ENCODE measurements at regions not wholly inside any gene's neighbourhood (a gene's known extent, or its start where the extent isn't known, plus 50 kb on each side); places are given as distances from the start of the nearest gene placed in this dataset.

DNA sequence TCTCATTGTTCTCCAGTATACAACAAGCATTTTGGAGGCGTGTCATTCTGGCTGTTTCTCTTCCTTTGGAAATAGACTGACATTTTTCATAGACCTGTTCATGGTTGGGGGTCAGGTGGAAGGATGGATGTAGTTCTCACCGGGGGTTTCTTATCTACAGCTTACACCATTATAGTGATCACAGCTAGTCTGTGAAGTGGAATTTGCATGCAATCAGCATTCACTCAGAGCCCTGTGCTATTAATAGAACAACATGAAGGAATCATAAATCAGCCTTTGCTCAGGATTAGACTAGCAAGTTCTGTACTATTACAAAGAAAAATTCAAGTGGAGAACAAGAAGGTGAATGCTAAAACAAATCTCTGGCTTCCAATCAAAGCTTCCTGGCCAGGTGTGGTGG, 132.6 kb upstream of the PUDP start:
- DNase-seq (ENCODE audit: low read depth, low spot score), result no peak

DNA sequence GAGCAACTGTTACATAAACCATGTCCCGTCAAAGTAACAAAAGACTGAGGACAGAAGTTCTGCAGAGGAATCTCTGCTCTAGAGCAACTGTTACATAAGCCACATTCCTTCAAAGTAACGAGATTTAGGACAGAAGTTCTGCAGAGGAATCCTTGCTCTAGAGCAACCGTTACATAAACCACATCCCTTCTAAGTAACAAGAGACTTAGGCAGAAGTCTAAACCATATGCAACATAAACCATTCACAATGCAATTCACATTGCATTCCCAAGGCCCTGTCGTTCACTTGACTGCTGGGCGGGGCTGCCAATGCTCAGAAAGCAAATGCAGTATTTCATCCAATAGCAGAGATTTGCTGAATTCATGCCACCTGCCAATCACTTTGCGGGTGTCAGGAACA, 124.4 kb upstream of the PUDP start:
- DNase-seq (ENCODE audit: low read depth, low spot score), result no peak

DNA sequence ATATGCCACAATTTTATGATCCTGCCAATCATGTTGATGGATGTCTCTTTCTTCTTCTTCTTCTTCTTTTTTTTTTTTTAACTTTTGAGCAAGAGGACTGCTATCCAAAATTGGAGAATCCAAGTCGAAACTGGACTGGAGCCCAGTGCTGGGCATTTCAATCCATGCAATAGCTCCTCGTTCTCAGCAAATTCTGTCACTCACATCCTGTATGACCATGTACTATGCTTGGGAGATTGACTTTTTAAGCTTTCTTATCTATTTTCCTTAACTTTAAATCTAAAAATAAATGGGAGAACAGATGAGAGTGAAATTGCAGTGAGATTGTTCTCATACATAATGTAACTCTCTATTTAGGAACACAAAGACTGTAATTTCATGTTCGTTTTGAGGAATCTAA, 123.0 kb upstream of the PUDP start:
- DNase-seq (ENCODE audit: low read depth, low spot score), result no peak

DNA sequence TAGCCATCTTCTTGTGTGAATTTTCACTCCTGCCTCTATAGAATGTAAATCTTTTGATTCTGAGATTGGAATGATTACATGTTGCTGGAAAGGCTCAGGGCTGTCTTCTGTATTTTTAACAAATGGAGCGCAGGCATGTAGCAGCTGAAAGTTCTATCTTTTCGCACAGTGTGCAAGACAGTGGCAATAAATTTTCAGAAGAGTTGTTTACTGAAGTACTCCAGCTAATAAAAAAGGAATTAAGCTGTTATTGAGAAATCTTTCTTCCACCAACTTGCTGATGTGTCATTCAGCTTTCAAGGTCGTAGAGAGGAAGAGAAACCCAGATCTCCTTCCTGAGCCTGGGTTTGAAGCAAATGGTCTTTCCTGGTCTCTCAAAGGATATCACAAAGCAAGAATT, 122.0 kb upstream of the PUDP start:
- DNase-seq (ENCODE audit: low read depth, low spot score), result no peak

DNA sequence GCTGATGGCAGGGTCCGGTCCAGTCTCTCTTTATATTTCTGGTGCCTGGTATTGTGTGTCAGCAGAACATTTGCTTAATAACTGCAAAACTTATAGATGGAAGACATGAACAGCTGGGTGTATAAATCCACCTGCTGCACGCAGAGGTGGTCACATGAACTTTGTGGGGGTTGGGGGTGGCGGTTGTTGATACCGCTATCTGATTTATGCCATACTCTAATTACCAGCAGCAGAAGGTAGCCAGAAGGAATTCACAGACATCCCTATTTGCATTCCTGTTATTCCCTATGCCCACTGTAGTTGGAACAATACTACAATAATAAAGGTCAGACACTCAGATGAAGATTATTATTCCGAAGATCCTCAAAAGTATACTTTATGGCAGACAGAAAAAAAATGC, 121.6 kb upstream of the PUDP start:
- DNase-seq (ENCODE audit: low read depth, low spot score), result no peak

DNA sequence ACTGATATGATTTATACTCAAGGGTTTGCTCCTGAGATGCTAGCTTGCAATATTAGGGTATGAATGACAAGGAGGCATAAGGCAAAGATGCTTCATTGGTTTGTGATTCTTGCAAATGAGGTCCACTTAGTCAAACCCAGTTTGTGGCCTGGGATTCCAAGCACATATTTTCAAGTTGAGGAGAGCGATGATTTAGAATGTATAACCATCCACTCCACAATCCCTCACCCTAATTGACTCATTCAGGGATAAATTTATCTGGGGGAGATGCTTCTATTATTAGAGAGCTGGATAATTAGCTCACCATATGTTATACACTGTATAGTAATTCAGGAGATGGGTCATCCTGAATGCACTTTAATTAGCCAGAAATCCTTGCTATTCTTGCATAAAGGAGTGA, 118.3 kb upstream of the PUDP start:
- DNase-seq (ENCODE audit: low read depth, low spot score), result no peak

DNA sequence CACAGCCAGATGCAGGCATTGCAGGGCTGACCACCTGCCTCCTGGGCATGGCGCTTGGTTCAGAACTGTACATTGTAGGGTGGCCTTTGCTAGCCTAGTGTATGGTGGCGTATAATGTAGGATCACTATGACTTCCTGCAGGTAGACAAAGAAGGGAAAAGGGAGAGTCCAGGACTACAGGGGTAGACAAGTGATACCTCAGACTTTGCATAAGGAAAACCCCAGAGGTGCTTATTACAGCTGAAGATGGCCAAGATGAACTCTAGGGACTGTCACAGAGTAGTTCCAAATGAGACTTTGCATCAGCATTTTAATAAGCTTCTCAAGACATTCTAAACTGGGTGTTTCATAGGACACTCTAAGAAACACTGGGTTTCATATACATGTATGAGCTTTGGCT, 116.4 kb upstream of the PUDP start:
- no peak for DNase-seq (ENCODE audit: low read depth, low spot score)

DNA sequence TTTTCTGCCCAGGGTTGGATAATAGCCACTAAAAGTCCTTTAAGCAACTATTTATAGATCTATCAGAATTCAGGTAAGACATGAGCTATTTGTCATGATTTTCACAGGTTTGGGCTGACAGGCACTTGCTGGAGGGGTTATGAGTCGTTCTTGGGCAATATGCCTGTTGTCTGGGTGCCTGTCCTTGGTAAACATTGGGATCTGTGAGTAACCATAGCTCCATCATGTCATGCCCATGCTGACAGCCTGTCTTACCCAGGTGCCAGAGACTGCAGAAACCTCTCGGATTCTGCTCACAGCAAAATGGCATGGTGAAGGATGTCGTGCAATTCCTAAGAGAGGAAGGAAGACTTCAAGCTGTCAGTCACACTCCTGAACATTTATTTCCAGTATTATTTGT, 116.0 kb upstream of the PUDP start:
- no peak for DNase-seq (ENCODE audit: low read depth, low spot score)

DNA sequence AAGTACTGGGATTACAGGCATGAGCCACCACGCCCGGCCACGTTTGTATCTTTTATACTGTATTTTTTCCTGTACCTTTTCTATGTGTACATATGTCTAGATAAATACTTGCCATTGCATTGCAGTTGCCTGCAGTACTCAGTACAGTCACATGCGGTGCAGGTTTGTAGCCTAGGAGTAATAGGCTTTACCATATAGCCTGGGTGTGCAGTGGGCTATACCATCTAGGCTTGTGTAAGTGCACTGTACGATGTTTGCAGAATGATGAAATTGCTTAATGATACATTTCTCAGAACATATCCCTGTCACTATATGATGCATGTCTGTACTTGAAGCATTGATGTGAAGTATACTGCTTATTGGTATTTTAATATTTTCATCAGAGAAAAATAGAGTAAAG, 115.4 kb upstream of the PUDP start:
- no peak for DNase-seq (ENCODE audit: low read depth, low spot score)

DNA sequence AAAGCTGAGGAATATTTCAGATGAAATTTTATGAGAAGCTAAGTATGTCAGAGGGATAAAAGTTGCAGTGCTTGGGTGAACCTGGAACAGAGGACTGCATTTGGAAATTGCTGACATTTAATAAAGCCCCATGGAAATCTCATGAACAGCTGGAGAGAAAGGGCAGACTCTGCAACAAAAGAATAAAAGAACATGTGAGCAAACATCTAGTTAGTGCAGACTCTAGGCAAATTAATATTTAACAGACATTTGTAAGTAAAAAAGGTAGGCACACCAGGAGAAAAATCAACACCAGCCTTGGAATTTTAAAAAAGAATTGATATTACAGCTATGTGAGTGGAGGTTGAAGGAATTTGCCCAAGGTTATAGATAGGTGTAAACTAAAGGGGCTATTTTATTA, 114.6 kb upstream of the PUDP start:
- DNase-seq (ENCODE audit: low read depth, low spot score), result no peak

DNA sequence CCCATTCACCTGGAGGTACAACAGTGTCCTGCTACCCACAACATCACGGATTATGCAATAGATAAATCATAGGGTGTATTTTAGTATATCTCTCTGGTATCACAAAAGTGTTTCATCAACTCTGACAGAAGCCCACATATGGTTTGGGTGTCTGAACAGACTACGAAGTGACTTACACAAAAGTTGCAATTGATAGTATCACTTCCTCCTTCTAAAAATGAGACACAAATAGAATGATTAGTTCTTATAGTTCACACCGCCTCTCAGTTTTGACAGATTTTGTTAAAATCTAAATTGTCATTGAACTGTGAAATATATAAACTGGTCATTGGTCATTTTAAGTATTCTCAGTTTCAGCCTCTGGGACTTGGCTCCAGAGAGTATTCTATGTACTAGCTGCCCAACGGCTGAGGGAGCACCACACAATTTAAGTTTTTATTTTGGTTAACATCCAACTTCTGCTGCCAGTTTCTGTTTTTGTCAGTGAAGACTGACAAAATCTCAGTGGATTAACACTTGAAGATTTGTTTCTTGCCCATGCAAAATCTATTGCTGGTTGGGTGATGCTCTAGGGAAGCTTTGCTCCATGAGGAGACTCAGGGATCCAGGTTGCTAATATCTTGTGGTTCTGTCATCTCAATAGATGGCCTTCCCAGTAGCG, 113.8 kb upstream of the PUDP start:
- DNase-seq (ENCODE audit: low read depth, low spot score), result no peak

DNA sequence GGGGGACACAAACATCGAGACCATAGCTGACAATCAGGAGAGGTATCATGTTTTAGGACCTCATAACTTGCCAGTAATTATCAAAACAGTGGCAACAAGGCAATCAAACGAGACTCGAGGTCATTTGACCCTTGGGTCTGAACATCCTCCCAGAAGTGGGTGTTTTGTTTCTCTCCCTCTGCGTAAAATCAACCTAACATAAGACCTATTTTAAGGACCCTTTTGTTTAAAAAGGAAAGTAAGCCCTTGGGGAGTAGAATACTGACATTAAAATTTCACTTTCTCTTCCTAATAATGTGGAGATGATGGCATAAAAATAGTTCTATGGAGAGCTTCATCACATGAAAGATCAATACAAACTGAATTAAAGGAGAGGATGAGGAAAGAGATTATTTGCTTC, 106.2 kb upstream of the PUDP start:
- DNase-seq (ENCODE audit: low read depth, low spot score), result no peak

DNA sequence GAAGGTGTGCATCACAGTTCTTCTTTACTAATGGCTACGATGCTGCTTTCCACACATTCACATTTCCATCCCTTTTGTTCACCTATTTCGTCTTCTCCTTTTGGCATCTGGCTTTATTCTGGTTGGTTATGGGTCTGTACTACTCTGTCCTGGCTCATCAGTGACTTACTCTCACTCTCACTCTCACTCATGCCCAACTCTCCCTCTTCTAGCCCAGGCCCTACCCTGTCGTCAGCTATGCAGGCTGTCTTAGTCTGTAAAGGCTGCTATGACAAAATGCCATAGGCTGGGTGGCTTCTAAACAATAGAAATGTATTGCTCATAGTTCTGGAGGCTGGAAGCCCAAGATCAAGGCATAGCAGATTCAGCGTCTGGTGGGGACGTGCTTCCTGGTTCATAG, 105.6 kb upstream of the PUDP start:
- DNase-seq (ENCODE audit: low read depth, low spot score), result no peak

DNA sequence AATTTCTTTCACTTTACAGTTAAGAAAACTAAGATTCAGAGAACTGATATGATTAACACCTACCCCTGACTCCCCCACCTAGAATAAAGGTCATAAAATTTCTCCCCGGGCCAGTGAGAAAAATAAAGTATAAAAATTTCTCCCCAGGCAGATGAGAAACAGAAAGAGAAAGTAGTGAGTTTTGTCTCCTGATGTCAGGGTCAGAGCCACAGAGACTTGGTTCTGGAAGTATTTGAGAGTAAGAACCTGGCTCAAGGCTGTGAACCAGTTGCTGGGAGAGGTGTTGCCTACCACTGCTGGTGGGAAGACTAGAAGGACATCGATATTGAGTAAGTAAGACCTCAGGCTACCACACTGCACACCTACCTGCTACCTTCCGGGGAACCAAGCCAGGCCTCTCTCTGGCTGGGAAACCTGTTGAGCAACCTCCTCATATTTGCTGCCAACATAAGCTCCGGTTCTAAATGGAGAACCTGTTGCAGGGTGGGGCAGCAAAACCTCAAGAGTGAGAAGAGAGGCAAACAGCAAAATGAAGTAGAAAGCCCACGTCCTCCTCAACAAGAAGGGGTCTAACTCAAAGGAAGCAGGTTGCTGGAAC, 104.2 kb upstream of the PUDP start:
- DNase-seq (ENCODE audit: low read depth, low spot score), result no peak

DNA sequence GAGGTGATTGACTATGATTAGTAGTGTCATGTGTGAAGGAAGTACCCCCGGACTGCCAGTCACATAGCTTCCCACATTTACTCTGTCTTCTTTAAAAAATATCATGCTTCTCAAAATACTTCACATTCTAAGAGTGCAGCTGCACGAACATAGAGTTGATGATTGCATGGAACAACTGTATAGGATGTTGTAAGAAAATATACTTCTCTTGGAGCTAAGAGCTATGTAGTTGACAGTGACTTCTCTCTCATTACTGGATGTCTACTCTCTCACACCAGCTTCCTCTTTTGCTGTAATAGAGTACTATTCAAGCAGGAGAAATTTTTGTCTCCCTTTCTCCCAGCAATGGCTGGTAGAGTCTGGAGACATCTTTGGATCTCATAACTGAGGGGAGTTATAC, 99.4 kb upstream of the PUDP start:
- DNase-seq (ENCODE audit: low read depth, low spot score), result no peak

DNA sequence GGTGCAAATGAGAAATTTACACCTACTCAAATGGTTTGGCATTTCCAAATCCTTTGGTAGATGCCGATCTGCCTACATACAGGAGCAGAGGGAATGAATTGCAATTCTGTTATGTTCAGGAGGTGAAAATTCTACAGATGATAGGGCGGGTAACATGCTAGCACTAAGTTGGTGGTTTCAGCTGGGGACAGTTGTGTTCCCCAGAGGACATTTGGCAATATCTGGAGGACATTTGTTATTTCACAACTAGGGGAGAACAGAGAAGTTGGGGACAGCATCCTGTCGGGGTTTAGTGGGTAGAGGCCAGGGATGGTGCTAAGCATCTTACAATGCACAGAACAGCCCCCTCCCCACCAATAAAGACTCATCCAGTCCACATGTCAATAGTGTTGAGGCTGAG, 96.5 kb upstream of the PUDP start:
- no peak for DNase-seq (ENCODE audit: low read depth, low spot score)

DNA sequence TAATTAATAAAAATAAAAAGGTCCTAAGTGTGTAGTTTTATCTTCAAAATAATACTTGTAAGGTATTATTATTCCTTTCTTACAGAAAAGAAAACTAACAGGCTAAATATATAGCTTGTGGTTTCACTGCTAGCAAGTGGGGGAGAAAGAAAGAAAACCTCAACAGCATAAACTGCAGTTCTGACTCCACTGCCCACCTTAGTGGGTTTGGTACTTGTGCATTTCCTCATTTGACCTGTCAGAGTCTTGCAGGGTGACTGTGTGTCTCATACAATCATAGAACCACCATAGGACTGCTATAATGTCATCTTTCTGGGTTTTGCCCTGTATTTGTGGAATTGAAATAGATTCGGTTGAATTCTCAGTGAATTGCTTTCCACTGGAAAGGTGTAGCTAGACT, 94.7 kb upstream of the PUDP start:
- no peak for DNase-seq (ENCODE audit: low read depth, low spot score)

DNA sequence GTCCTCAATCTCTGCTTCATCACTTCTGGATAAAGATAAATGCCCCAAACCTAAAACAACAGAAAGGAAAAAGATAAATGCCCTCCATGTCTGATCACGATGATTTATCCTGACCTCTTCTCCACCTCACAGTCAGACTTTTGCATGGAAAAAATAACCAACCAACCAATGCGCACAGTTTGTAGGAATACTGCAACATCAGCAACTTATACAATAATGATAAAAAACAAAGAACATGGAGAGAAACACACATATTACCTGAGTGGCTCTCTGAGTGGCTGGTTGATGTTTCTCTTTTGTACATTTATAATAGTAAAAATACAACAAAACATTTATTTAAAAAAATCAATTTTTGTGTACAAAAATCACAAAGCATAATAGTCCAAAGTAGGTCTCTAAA, 93.0 kb upstream of the PUDP start:
- no peak for DNase-seq (ENCODE audit: low read depth, low spot score)

DNA sequence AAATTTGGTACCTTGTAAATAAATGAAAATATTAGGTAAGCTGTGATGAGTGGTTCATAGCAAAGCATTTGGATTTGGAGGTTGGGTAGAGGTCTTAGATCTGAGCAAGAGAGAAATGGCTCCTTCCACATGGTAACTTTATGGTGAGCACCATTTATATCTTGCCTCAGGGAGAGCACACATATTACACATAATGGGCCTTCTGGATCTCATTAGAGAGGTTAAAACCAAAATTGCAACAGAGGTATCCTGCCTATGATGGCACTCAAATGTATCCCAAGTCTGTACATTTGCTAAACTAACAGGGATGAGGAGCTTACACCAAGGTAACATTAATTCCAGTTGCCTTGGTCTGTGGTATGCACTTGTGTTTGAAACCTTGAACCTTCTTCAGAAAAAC, 87.1 kb upstream of the PUDP start:
- DNase-seq (ENCODE audit: low read depth, low spot score), result no peak

DNA sequence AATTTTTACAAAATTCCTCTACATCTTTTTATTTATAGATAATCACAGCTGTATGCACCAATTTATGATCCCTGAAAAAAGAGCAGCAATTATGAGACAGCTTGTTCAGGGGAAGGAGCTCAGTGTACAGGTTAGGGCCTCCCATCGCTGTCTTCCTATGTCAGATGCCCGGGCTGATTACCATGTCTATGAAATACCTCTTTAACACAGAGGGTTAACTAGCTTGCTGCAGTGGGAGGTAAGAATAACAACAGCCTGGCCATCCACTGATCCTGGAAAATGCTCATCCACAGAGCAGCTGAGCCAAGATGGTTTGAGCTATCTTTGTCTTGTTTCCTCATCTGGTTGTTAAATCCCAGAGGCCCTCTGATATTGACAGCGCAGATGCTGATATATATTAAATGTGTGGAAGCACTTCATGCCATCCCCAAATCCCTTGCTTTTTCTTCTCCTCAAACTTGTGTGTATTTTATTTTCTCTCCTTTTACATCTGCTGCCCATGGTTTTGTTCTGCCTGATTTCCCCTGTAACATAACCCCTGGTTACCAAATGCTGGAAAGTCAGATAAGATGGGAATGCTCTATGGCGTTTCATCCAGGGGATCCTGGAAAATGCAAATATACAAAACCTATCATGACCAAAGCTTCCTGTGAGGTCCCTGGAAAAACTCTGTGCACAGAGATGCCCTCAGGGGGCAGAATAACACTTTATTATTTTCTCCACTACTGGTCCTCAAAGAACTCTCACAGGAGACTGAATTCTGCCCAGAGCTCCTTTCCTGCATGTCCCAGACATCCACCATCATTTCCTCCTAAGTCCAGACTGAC, 85.8 kb upstream of the PUDP start:
- no peak for DNase-seq (ENCODE audit: low read depth, low spot score)

DNA sequence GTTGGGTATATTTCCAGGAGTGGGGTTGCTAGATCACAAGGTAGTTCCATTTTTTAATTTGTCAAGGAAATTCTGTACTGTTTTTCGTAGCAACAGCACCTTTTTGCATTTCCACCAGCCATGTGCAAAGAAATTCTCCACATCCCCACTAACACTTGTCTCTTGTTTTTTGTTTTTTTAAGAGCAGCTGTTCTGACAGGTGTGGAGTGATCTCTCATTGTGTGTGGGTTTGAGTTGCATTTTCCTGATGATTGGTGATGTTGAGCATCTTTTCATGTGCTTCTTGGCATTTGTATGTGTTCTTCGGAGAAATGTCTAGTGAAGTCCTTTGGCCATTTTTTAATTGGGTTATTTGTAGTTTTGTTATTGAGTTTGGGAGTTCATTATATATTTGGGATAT, 80.3 kb upstream of the PUDP start:
- DNase-seq (ENCODE audit: low read depth, low spot score), result no peak

DNA sequence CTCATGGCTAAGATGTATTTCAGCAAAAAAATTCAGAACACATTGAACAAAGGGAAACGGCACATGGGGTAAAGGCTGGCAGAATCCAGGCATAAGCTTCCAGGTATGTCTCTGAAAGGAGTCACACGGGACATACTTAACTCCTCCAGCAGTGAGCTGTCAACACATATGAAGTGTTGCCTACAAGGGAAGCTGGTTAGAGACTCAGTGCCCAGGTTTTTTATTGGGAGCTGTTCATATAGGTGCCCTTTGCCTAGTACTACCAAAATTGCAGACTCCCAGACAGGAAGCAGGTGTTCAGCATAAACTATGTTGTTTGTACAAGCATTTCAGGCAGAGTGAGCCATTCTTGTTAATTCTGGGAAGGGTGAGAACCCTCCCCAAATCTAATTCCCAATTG, 77.4 kb upstream of the PUDP start:
- DNase-seq (ENCODE audit: low read depth, low spot score), result no peak

DNA sequence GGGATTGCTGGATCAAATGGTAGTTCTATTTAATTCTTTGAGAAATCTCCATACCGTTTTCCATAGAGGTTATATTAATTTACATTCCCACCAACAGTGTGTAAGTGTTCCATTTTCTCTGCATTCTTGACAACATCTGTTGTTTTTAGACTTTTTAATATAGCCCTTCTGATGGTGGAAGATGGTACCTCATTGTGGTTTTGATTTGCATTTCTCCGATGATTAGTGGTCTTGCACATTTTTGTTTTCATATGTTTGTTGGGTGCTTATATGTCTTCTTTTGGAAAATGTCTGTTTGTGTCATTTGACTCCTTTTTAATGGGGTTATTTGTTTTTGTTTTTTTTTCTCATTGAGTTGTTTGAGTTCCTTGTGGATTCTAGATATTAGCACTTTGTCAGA, 75.3 kb upstream of the PUDP start:
- no peak for DNase-seq (ENCODE audit: low read depth, low spot score)
